GM18909 (cell line): ENCODE measurements at regions not wholly inside any gene's neighbourhood (a gene's known extent, or its start where the extent isn't known, plus 50 kb on each side); places are given as distances from the start of the nearest gene placed in this dataset.
"Not testable (repeated sequence)": the region's sequence is repeated elsewhere in the genome, so short reads cannot be mapped to it uniquely, and the experiment has no call there.

ENCODE experiments used
- ATAC-seq: cut with Tn5 transposase; IDR thresholded peaks from one replicate; pipeline ENCODE4 v1.9.1; 2021; ENCODE audit warnings: mild to moderate bottlenecking; ENCODE audit not compliant: unreplicated experiment, poor library complexity

GRCh38 chr5:98391921-98392625 lies 381.4 kb upstream of the RGMB start:
- no peak for ATAC-seq

- not testable (repeated sequence) for ATAC-seq
These were observed 380.3 kb upstream of the RGMB start for GRCh38 chr5:98393205-98393604.

- no peak for ATAC-seq
These were observed 376.4 kb upstream of the RGMB start for GRCh38 chr5:98397081-98397480.

DNA sequence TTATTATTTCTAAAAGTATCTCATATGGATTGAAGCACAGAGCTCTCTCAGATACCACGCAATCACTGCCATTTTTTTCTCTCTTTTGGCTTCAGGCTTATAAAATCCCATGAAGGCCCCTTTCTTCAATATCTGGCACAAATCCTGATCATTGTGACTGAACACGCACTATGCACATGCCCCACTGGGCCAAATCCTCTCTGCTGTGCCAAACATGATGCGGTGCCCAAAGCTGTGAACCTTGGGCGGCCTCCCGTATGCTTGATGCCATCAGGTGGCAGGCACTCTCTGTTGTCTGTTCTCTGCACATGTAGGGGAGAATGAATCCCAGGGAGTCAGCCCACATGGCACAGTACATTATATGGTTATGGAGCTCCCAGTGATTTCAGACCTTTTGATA lies 375.0 kb upstream of the RGMB start:
- ATAC-seq, result no peak

- no peak for ATAC-seq
These were observed 371.8 kb upstream of the RGMB start for GRCh38 chr5:98401656-98402055.

DNA sequence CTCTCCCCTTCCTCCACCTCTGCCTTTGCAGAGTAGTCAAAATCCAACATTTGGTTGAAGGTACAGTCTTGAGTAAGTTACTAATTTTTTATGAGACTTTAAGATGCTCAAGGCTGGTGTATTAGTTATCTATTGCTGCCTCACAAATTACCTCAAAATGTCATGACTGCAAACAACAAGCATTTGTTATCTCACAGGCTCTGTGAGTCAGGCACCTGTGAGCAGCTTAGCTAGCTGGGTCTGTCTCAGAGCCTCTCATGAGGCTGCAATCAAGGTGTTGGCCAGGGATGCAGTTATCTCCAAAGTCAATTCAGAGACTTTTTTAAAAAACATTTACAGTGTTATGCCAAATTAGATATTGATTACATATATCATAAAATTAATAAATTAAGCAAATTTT lies 371.3 kb upstream of the RGMB start:
- ATAC-seq, result no peak

GRCh38 chr5:98403131-98403530 lies 370.3 kb upstream of the RGMB start:
- no peak for ATAC-seq

GRCh38 chr5:98414938-98415337 lies 358.5 kb upstream of the RGMB start:
- no peak for ATAC-seq

GRCh38 chr5:98415663-98416062 lies 357.8 kb upstream of the RGMB start:
- ATAC-seq, result no peak

DNA sequence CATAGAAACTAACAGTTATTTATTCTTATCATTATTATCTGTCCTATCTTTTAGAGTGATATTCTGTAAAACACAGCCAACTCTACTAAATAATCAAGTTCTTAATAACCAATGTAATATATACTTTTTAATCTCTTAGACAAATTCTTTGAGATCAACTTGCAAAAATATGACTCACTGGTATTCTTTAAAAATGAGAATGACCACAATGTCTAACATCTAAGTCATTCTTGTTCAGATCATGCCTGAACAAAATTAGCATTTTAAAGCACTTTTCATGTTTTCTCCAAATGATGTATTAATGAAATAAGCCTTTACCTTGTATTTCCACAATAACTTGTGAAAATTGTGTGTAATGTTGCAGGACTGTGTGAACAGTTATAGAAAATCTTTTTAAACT lies 356.9 kb upstream of the RGMB start:
- ATAC-seq, result no peak

- no peak for ATAC-seq
These were observed 353.6 kb upstream of the RGMB start for GRCh38 chr5:98419825-98420224.

DNA sequence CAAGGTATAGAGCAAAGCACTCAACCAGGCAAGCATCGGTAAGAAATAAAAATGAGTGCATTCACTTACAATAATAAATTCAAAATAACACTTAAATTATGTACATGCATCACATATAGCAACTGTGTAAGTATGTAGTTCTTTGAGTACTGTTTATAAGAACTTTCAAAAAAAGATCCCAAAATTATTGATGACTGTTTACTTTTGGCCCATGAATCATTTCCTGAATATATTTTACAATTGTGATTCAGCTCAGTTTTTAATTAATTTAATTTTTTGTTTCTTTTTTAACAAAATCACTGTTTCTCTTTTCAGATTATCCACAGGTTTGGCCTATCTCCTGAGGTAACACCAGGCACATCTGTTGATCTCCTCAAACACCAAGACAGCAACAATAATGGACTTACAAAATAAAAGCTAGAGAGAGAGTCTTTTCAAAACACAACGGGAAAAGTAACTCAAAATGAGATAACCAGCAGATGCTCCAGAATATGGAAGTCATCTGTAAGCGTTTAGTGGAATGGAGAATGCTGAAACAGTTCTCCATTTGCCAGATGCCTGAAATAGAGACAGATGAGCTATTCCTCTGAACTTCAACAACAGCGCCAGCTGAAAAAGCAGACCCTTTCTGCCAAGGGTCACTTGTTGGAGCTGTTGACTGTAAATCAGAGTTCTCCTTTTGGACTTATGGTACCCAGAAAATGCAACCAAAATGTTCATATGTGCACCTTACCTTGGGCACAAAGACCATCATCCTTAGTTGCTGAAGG lies 348.6 kb upstream of the RGMB start:
- ATAC-seq, result no peak

- ATAC-seq, result no peak
These were observed 347.8 kb upstream of the RGMB start for GRCh38 chr5:98425640-98426039.

DNA sequence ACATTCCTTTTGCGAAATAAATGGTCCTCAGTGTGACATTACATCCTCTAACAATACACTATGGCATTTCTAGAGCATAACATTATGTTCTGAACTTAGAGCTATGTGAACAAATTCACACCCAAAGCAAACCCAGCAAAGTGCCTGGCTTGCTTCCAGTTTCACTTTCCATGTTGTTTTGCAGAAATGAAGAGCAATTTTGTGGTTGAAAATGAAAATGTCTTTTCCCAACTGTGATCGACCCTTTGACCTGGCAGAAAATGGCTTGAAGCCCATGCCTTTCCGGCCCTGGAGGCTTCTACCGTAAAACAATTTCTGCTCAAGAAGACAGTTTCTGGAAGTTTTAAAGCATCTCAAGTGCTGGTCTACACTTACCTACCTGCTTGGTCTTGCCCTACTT lies 344.7 kb upstream of the RGMB start:
- ATAC-seq, result no peak

- ATAC-seq, result no peak
These were observed 341.1 kb upstream of the RGMB start for GRCh38 chr5:98432378-98432777.

DNA sequence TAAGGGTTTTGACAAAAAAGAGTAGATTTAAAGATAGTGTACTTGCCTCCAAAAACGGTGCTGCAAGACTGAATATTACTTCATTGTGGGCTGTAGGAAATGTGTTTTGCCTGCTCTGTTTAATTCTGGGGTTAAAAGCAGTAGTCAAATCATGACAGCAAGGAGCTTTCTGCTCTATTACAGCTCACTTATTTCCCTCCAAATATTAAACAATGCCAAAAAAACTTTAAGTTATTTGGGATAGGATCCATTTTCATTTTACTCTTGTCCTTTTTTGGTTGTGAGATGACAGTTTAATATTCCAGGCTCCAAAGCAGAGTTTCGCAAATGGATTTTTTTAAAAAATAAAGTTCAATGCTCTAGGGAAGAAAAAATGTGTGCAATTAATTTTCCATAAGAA lies 340.4 kb upstream of the RGMB start:
- ATAC-seq, result no peak

- no peak for ATAC-seq
These were observed 339.8 kb upstream of the RGMB start for GRCh38 chr5:98433673-98434072.

DNA sequence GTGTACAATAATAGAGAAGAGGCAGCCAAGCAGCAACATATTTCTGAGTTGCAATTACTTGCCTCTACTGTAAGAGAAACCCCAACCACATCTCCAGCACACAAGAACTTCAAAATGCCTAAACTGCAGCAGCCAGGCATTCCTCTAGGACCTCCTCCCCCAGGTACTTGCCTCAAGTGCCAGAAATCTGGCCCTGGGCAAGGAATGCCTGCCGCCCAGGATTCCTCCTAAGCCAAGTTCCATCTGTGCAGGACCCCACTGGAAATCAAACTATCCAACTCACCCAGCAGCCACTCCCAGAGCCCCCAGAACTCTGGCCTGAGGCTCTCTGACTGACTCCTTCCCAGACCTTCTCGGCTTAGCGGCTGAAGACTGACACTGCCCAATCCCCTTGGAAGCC lies 336.8 kb upstream of the RGMB start:
- ATAC-seq, result no peak

DNA sequence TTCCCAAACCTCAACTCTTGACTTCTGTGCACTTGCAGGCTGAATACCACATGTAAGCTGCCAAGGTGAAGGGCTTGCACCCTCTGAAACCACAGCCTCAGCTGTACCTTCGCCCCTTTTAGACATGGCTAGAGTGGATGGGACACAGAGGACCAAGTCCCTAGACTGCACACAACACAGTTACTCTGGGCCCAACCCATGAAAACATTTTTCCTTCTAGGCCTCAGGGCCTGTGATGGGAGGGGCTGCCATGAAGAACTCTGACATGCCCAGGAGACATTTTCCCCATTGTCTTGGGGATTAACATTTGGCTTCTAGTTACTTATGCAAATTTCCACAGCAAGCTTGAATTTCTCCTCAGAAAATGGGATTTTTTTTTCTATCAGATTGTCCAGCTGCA lies 331.0 kb upstream of the RGMB start:
- ATAC-seq, result no peak

GRCh38 chr5:98443881-98444280 lies 329.6 kb upstream of the RGMB start:
- no peak for ATAC-seq

DNA sequence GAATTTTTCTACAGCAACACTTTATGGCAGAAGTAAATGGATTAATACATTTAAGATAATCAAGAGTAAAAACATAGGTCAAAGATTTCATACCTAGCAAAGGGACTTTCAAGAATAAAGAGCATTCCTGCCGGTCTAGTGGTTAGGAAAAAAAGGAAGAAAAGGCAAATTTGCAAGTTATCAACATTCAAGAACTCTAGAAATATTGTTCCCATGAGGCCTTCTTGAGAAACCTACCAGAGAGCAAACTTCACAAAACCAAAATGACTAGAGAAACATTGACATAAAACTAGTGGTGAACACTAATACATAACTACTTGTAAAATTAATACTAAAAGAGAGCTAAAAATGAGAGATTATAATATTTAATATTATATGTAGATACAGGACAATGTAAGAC lies 320.2 kb upstream of the RGMB start:
- no peak for ATAC-seq

GRCh38 chr5:98454407-98454806 lies 319.1 kb upstream of the RGMB start:
- ATAC-seq, result no peak
